WI38 (cell line): ENCODE measurements at regions not wholly inside any gene's neighbourhood (a gene's known extent, or its start where the extent isn't known, plus 50 kb on each side); places are given as distances from the start of the nearest gene placed in this dataset.

ENCODE experiments used
- H3K4me3 ChIP-seq: 2 replicates; pipeline ENCODE4 v1.5.1; 2011; ENCODE audit warnings: low read depth, mild to moderate bottlenecking, control low read depth, low read length
- CTCF ChIP-seq: IDR thresholded peaks from 2 replicates; pipeline ENCODE4 v1.5.1; 2012; ENCODE audit warnings: low read depth, mild to moderate bottlenecking, control low read depth, low read length

- H3K4me3 ChIP-seq = no peak overlapping the region
- no peak for TF ChIP-seq CTCF
Measured at GRCh38 chr12:124429535-124429934, 134.6 kb downstream of the RFLNA start.

DNA sequence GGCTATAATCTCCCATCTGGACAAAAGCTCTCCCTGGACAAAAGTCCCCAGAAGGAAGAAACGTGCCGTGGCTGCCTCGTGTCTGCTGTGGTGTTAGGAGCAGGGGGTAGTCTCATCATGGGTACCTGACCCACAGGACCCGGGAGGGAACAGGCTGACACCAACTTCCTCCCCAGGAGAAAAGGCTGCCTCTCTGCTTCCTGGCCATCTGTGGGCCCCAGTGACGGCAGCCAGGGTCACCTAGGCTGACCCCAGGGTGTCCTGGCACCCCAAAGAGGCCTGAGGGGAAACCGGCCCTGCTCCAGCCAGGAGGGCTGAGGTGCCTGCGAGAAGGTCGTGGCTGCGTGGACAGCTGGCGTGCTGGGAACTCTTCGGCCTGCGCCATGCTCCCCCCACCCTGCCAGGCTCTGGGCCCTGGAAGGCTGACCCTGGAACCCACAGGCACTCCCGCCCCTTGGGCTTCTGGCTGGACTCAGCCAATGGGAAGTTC lies 133.9 kb downstream of the RFLNA start:
- no peak for TF ChIP-seq CTCF
- no peak overlapping the region for H3K4me3 ChIP-seq

- no peak for TF ChIP-seq CTCF
Measured at GRCh38 chr12:124428136-124428791, 133.4 kb downstream of the RFLNA start.

GRCh38 chr12:124426594-124427555 lies 132.0 kb downstream of the RFLNA start:
- no peak overlapping the region for H3K4me3 ChIP-seq
- no peak for TF ChIP-seq CTCF

More at GRCh38 chr12:124428136-124428791, 133.4 kb downstream of the RFLNA start:
- no peak overlapping the region for H3K4me3 ChIP-seq

- no peak for TF ChIP-seq CTCF
Measured at GRCh38 chr12:124425667-124426066, 130.8 kb downstream of the RFLNA start.

GRCh38 chr12:124424516-124424905 lies 129.6 kb downstream of the RFLNA start:
- no peak for TF ChIP-seq CTCF
- no peak overlapping the region for H3K4me3 ChIP-seq

More at GRCh38 chr12:124425667-124426066, 130.8 kb downstream of the RFLNA start:
- H3K4me3 ChIP-seq = no peak overlapping the region
